HUES48 (cell line): ENCODE measurements at regions not wholly inside any gene's neighbourhood (a gene's known extent, or its start where the extent isn't known, plus 50 kb on each side); places are given as distances from the start of the nearest gene placed in this dataset.

ENCODE experiments used
- H3K27ac ChIP-seq: one replicate; pipeline ENCODE4 v1.7.0; 2013; ENCODE audit warnings: low read depth, low read length, inconsistent platforms
- H3K27me3 ChIP-seq: 2 replicates; pipeline ENCODE4 v1.6.1; 2013; ENCODE audit warnings: mild to moderate bottlenecking, low read length; ENCODE audit not compliant: control insufficient read depth, insufficient read depth
- H3K36me3 ChIP-seq: 2 replicates; pipeline ENCODE4 v1.6.1; 2013; ENCODE audit warnings: low read length; ENCODE audit not compliant: control insufficient read depth, insufficient read depth
- H3K4me1 ChIP-seq: 2 replicates; pipeline ENCODE4 v1.6.1; 2013; ENCODE audit warnings: mild to moderate bottlenecking, low read length; ENCODE audit not compliant: control insufficient read depth, insufficient read depth
- H3K4me3 ChIP-seq: 2 replicates; pipeline ENCODE4 v1.5.1; 2013; ENCODE audit warnings: mild to moderate bottlenecking, low read depth, low read length
- H3K9ac ChIP-seq: 2 replicates; pipeline ENCODE4 v1.6.1; 2013; ENCODE audit warnings: mild to moderate bottlenecking, low read depth, low read length, moderate library complexity
- H3K9me3 ChIP-seq: 2 replicates; pipeline ENCODE4 v1.6.1; 2013; ENCODE audit warnings: low read length; ENCODE audit not compliant: control insufficient read depth, insufficient read depth

DNA sequence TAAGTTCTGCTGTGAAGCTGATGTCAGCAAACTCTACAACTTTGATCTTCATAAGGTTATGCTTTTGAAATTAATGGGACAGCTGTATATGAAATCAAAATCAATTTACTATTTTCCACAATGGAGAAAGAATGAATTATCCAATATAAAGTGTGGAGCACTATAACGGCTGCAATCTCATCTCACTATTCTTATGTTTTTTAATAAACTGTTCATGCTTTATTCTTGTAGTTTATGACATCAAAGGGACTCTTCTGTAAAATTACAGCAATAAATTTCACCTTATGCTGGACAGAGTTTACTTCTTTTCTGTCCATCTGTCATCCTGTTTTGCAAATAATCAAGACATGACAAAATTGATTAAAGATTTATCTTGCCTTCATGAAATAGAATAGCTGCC, 192.5 kb downstream of the TECRL start:
- no peak overlapping the region for H3K27ac ChIP-seq
- H3K36me3 ChIP-seq: no peaks in the 10 kb centered on the region
- H3K9ac ChIP-seq: no peak overlapping the region
- H3K4me3 ChIP-seq: no peak overlapping the region
- H3K9me3 ChIP-seq: peaks cover 4% of the 10 kb centered on the region
- H3K27me3 ChIP-seq: no peaks in the 10 kb centered on the region
- H3K4me1 ChIP-seq: no peaks in the 10 kb centered on the region

DNA sequence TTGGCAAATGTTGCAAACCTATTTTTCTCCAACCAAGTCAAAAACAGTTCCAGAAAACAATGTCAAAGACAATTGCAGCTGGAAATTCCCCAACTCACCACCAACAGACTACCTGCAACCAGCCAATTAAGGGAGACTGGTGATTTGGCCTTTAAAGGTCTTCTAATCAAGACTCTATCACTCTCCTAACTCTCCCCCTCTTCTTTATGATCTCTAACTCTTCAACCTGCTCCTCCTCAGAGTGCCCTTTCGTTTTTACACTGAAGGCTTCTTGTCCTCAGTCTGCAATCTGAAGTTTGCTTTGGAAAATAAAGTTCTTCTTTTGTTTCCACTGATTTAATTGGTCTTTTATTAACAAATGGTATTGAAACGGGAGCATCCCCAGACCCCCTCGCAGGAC, 203.9 kb downstream of the TECRL start:
- Histone ChIP-seq H3K27ac (no peak overlapping the region), H3K9me3 (peaks cover 12% of the 10 kb centered on the region), H3K27me3 (no peaks in the 10 kb centered on the region), H3K9ac (no peak overlapping the region), H3K36me3 (no peaks in the 10 kb centered on the region), H3K4me1 (no peaks in the 10 kb centered on the region), H3K4me3 (no peak overlapping the region)

GRCh38 chr4:64200001-64200555, 209.2 kb downstream of the TECRL start:
- Histone ChIP-seq H3K4me3 (no peak overlapping the region), H3K36me3 (no peaks in the 10 kb centered on the region), H3K4me1 (peaks cover 7% of the 10 kb centered on the region), H3K27ac (no peak overlapping the region), H3K27me3 (no peaks in the 10 kb centered on the region), H3K9me3 (no peaks in the 10 kb centered on the region), H3K9ac (no peak overlapping the region)

DNA sequence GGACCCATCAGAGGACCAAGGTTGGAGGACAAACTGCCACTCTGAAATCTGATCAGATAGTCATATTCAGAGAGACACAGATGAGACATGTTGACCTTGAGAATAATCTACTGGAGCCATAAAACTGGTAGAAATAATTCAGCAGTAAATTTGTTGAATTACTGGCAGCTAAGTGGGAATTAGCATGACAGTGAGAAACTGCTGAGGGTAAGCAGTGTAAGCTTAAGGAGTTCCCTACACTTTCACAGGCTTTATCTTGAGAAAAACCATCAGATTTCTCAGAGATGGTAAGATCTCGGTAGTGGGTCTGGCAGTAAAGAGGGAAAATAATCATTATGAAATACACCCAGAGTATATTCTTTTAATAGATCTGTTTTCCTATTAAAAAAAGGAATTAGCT, 213.7 kb downstream of the TECRL start:
- Histone ChIP-seq H3K4me1 (peaks cover 7% of the 10 kb centered on the region), H3K4me3 (no peak overlapping the region), H3K36me3 (no peaks in the 10 kb centered on the region), H3K9ac (no peak overlapping the region), H3K27me3 (no peaks in the 10 kb centered on the region), H3K27ac (no peak overlapping the region), H3K9me3 (no peaks in the 10 kb centered on the region)

- Histone ChIP-seq H3K4me3 (no peak overlapping the region), H3K27ac (no peak overlapping the region), H3K4me1 (peaks cover 7% of the 10 kb centered on the region), H3K27me3 (no peaks in the 10 kb centered on the region), H3K9me3 (no peaks in the 10 kb centered on the region), H3K9ac (no peak overlapping the region), H3K36me3 (no peaks in the 10 kb centered on the region)
Measured at GRCh38 chr4:64192731-64193412, 216.4 kb downstream of the TECRL start.

- Histone ChIP-seq H3K27me3 (no peaks in the 10 kb centered on the region), H3K9ac (no peak overlapping the region), H3K27ac (no peak overlapping the region), H3K36me3 (no peaks in the 10 kb centered on the region), H3K9me3 (no peaks in the 10 kb centered on the region), H3K4me1 (no peaks in the 10 kb centered on the region), H3K4me3 (no peak overlapping the region)
Measured at GRCh38 chr4:64174247-64174882, 234.9 kb downstream of the TECRL start.

- no peak overlapping the region for H3K9ac ChIP-seq
- no peaks in the 10 kb centered on the region for H3K36me3 ChIP-seq
- H3K9me3 ChIP-seq: no peaks in the 10 kb centered on the region
- H3K4me3 ChIP-seq: no peak overlapping the region
- H3K27me3 ChIP-seq: no peaks in the 10 kb centered on the region
- H3K4me1 ChIP-seq: no peaks in the 10 kb centered on the region
- H3K27ac ChIP-seq: no peak overlapping the region
Measured at GRCh38 chr4:64166365-64166764, 242.9 kb downstream of the TECRL start.

DNA sequence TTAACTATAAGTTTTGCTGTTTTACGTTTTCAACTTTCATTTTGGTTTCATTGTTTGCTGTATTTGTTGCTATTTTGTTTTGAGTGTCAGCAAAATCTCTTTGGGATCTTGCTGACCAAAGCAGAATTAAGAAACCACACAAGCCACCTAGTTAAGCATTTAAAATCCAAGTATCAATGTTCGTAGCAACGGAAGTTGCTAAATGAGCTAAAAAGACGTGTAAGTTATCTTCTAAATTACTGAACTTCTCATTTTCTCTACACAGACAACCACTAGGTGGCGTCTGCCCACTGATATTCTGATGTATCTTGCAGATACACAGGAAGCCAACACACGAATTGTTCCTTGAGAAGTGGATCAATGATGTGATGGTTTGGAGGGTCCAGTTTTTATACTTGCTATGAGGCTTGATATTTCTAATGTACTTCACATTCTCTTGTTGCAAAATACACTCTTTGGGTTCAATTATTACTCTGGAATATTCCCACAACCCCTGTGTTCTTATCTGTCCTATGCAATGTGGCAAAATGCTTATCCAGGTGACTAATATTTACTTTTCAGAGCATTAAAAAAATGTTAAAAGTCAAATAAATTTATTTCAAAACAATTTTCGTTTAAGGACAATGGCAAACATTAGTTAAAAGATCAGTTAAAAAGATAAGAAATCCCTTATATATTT, 250.5 kb downstream of the TECRL start:
- peaks cover 13% of the 10 kb centered on the region; the same call in 1 of the 2 replicates for H3K9me3 ChIP-seq
- H3K4me1 ChIP-seq: no peaks in the 10 kb centered on the region
- H3K27ac ChIP-seq: no peak overlapping the region
- H3K4me3 ChIP-seq: no peak overlapping the region
- H3K36me3 ChIP-seq: no peaks in the 10 kb centered on the region
- no peaks in the 10 kb centered on the region for H3K27me3 ChIP-seq
- H3K9ac ChIP-seq: no peak overlapping the region

- Histone ChIP-seq H3K9ac (no peak overlapping the region), H3K36me3 (no peaks in the 10 kb centered on the region), H3K9me3 (peaks cover 13% of the 10 kb centered on the region; the same call in 1 of the 2 replicates), H3K27ac (no peak overlapping the region), H3K4me1 (no peaks in the 10 kb centered on the region), H3K27me3 (no peaks in the 10 kb centered on the region), H3K4me3 (no peak overlapping the region)
Measured at GRCh38 chr4:64157397-64157796, 251.9 kb downstream of the TECRL start.

GRCh38 chr4:64156253-64156652, 253.0 kb downstream of the TECRL start:
- Histone ChIP-seq H3K9ac (no peak overlapping the region), H3K36me3 (no peaks in the 10 kb centered on the region), H3K27me3 (no peaks in the 10 kb centered on the region), H3K4me1 (no peaks in the 10 kb centered on the region), H3K4me3 (no peak overlapping the region), H3K9me3 (peaks cover 13% of the 10 kb centered on the region; the same call in 1 of the 2 replicates), H3K27ac (no peak overlapping the region)

- Histone ChIP-seq H3K27ac (no peak overlapping the region), H3K9ac (no peak overlapping the region), H3K9me3 (peaks cover 8% of the 10 kb centered on the region; the same call in 1 of the 2 replicates), H3K27me3 (no peaks in the 10 kb centered on the region), H3K36me3 (no peaks in the 10 kb centered on the region), H3K4me1 (no peaks in the 10 kb centered on the region), H3K4me3 (no peak overlapping the region)
Measured at GRCh38 chr4:64146030-64146429, 263.2 kb downstream of the TECRL start.
